SK-N-SH (cell line): ENCODE measurements at regions not wholly inside any gene's neighbourhood (a gene's known extent, or its start where the extent isn't known, plus 50 kb on each side); places are given as distances from the start of the nearest gene placed in this dataset.

ENCODE experiments used
- CTCF ChIA-PET: fragments of 300-600, 350-600 bp; formaldehyde crosslinking; extraction: SDS; loops from one replicate; lab custom pipeline; 2021; lab: Yijun Ruan, JAX
- POLR2A ChIA-PET: fragments of 350-600 bp; sonication (Branson Sonifier 250); formaldehyde crosslinking; extraction: SDS; loops from one replicate; lab custom pipeline; 2020; ENCODE audit warnings: antibody characterized with exemption, inconsistent platforms; lab: Yijun Ruan, JAX
- DNase-seq: peaks from one replicate; pipeline ENCODE4 v3.0.0; 2012
- H2AFZ ChIP-seq: fragments of 200-600 bp; sonication (generic); 2 replicates; pipeline ENCODE4 v1.8.1; 2016; ENCODE audit warnings: antibody characterized with exemption, mild to moderate bottlenecking, low read depth
- H3F3A ChIP-seq: fragments of 200-600 bp; sonication (generic); replicated peaks from 2 replicates; pipeline ENCODE3; 2016; ENCODE audit warnings: antibody characterized with exemption, mild to moderate bottlenecking; ENCODE audit not compliant: insufficient read depth
- H3K27ac ChIP-seq, 2 experiments: fragments of 200-500 bp in 1 of 2; fragments of 200-600 bp in 1 of 2; sonication (Bioruptor generic) in 1 of 2; sonication (generic), shearing (Covaris generic) in 1 of 2; 2 replicates each; pipeline versions ENCODE4 v1.5.1 to v1.6.1; 2014 to 2016; ENCODE audit warnings: low read depth in 2 of 2, inconsistent platforms in 1 of 2, low read length in 1 of 2, mild to moderate bottlenecking in 1 of 2, mixed read lengths in 1 of 2
- H3K27me3 ChIP-seq: fragments of 200-600 bp; sonication (generic), shearing (Covaris generic); 2 replicates; pipeline ENCODE4 v1.6.1; 2016; ENCODE audit warnings: mixed run types; ENCODE audit not compliant: insufficient read depth
- H3K36me3 ChIP-seq, 2 experiments: fragments of 200-500 bp in 1 of 2; fragments of 200-600 bp in 1 of 2; sonication (Bioruptor generic) in 1 of 2; sonication (generic) in 1 of 2; replicated peaks in 1 of 2; 2 replicates each; pipeline versions ENCODE3 to v1.5.1; 2014 to 2016; ENCODE audit warnings: low read length in 1 of 2, mild to moderate bottlenecking in 1 of 2; ENCODE audit not compliant: insufficient read depth in 2 of 2, control insufficient read depth in 1 of 2
- H3K4me1 ChIP-seq, 2 experiments: fragments of 200-500 bp in 1 of 2; fragments of 200-600 bp in 1 of 2; sonication (Bioruptor generic) in 1 of 2; sonication (generic), shearing (Covaris generic) in 1 of 2; 2 replicates each; pipeline versions ENCODE4 v1.5.1 to v1.6.1; 2014 to 2016; ENCODE audit warnings: low read depth in 1 of 2, low read length in 1 of 2, mixed run types in 1 of 2; ENCODE audit not compliant: insufficient read depth in 2 of 2, control insufficient read depth in 1 of 2
- H3K4me2 ChIP-seq: fragments of 200-600 bp; sonication (generic), shearing (Covaris generic); 2 replicates; pipeline ENCODE4 v1.6.1; 2017; ENCODE audit warnings: mixed run types
- H3K4me3 ChIP-seq, 2 experiments: fragments of 200-500 bp in 1 of 2; fragments of 200-600 bp in 1 of 2; sonication (Bioruptor generic) in 1 of 2; sonication (generic), shearing (Covaris generic) in 1 of 2; 2 replicates each; pipeline versions ENCODE4 v1.5.1 to v1.8.1; 2014 to 2016; ENCODE audit warnings: low read depth in 2 of 2, inconsistent platforms in 1 of 2, low read length in 1 of 2, mild to moderate bottlenecking in 1 of 2, mixed read lengths in 1 of 2, moderate library complexity in 1 of 2
- H3K79me2 ChIP-seq: fragments of 200-600 bp; sonication (generic); 2 replicates; pipeline ENCODE4 v1.8.1; 2017; ENCODE audit warnings: mild to moderate bottlenecking; ENCODE audit not compliant: insufficient read depth
- H3K9ac ChIP-seq: fragments of 200-600 bp; sonication (generic); 2 replicates; pipeline ENCODE4 v1.6.1; 2017; ENCODE audit warnings: mixed run types
- H3K9me2 ChIP-seq: fragments of 200-600 bp; sonication (generic); 2 replicates; pipeline ENCODE4 v1.6.1; 2017; ENCODE audit warnings: mixed run types
- H3K9me3 ChIP-seq: fragments of 200-600 bp; sonication (generic); 2 replicates; pipeline ENCODE4 v1.6.1; 2017; ENCODE audit warnings: mixed run types, mild to moderate bottlenecking, moderate library complexity
- H4K20me1 ChIP-seq: fragments of 200-600 bp; sonication (generic); 2 replicates; pipeline ENCODE4 v1.6.1; 2017; ENCODE audit warnings: mild to moderate bottlenecking, mixed run types; ENCODE audit not compliant: insufficient read depth
- CHD2 ChIP-seq: fragments of 150-350 bp; IDR thresholded peaks from 2 replicates; pipeline ENCODE4 v1.6.1; 2018; ENCODE audit warnings: low read length; ENCODE audit not compliant: partially characterized antibody
- EP300 ChIP-seq, 2 experiments: IDR thresholded peaks; 2 replicates each; pipeline versions ENCODE4 v1.4.0 to v1.6.1; 2012; ENCODE audit warnings: borderline replicate concordance in 1 of 2, low read depth in 1 of 2, low read length in 1 of 2
- EZH2phosphoT487 ChIP-seq: fragments of 200-600 bp; sonication (generic); IDR thresholded peaks from 2 replicates; pipeline ENCODE4 v1.6.1; 2017; ENCODE audit warnings: low read depth, mixed run types, mild to moderate bottlenecking, antibody characterized with exemption, moderate library complexity, borderline replicate concordance
- FOXM1 ChIP-seq: IDR thresholded peaks from 2 replicates; pipeline ENCODE4 v1.4.0; 2012; ENCODE audit warnings: low read depth, mild to moderate bottlenecking
- GATA2 ChIP-seq: sonication (generic); formaldehyde crosslinking; IDR thresholded peaks from 2 replicates; pipeline ENCODE4 v1.5.0; 2020; ENCODE audit warnings: mild to moderate bottlenecking, missing genetic modification reagents
- MXI1 ChIP-seq: IDR thresholded peaks from 2 replicates; pipeline ENCODE4 v1.6.1; 2012; ENCODE audit warnings: mild to moderate bottlenecking, low read depth, low read length, improper control_type of control experiment
- NFIC ChIP-seq: IDR thresholded peaks from 2 replicates; pipeline ENCODE4 v1.4.0; 2012; ENCODE audit warnings: borderline replicate concordance
- NRF1 ChIP-seq: IDR thresholded peaks from 2 replicates; pipeline ENCODE4 v1.6.1; 2012; ENCODE audit warnings: low read depth, mild to moderate bottlenecking, low read length
- RFX5 ChIP-seq: IDR thresholded peaks from 2 replicates; pipeline ENCODE4 v1.6.1; 2012; ENCODE audit warnings: mild to moderate bottlenecking, improper control_type of control experiment, low read length
- RXRA ChIP-seq: IDR thresholded peaks from 2 replicates; pipeline ENCODE4 v1.4.0; 2012; ENCODE audit warnings: low read depth, mild to moderate bottlenecking, borderline replicate concordance
- SIN3A ChIP-seq: IDR thresholded peaks from 2 replicates; pipeline ENCODE4 v1.6.1; 2012; ENCODE audit warnings: low read depth, mild to moderate bottlenecking, low read length, moderate library complexity, borderline replicate concordance
- TEAD4 ChIP-seq: IDR thresholded peaks from 2 replicates; pipeline ENCODE4 v1.4.0; 2012; ENCODE audit warnings: mild to moderate bottlenecking, borderline replicate concordance; ENCODE audit not compliant: insufficient read depth
- WGBS: methylation state at CpG from one replicate; pipeline ENCODE4 v1.1.6; 2017; ENCODE audit warnings: low lambda C conversion rate; 5-methylcytosine and 5-hydroxymethylcytosine counted together
- TF ChIP-seq, protein P1 (sequence below): IDR thresholded peaks from 2 replicates; pipeline ENCODE4; 2012
- TF ChIP-seq, protein P2 (sequence below): IDR thresholded peaks from 2 replicates; pipeline ENCODE4 v1.6.1; 2012; ENCODE audit warnings: mild to moderate bottlenecking, low read depth, low read length, moderate library complexity
- TF ChIP-seq, protein P3 (sequence below): fragments of 150-350 bp; IDR thresholded peaks from 2 replicates; pipeline ENCODE4 v1.6.1; 2017; ENCODE audit warnings: antibody characterized with exemption, low read length, low read depth, borderline replicate concordance
- TF ChIP-seq, protein P4 (sequence below): fragments of 200-600 bp; sonication (generic); IDR thresholded peaks from 2 replicates; pipeline ENCODE4 v1.6.1; 2017; ENCODE audit warnings: antibody characterized with exemption, mild to moderate bottlenecking, moderate library complexity
- TF ChIP-seq, protein P5 (sequence below): IDR thresholded peaks from 2 replicates; pipeline ENCODE4 v1.4.0; 2012; ENCODE audit warnings: low read depth, borderline replicate concordance
- TF ChIP-seq, protein P6 (sequence below): fragments of 150-350 bp; IDR thresholded peaks from 2 replicates; pipeline ENCODE4 v1.6.1; 2016; ENCODE audit warnings: mild to moderate bottlenecking, low read depth, low read length

DNA sequence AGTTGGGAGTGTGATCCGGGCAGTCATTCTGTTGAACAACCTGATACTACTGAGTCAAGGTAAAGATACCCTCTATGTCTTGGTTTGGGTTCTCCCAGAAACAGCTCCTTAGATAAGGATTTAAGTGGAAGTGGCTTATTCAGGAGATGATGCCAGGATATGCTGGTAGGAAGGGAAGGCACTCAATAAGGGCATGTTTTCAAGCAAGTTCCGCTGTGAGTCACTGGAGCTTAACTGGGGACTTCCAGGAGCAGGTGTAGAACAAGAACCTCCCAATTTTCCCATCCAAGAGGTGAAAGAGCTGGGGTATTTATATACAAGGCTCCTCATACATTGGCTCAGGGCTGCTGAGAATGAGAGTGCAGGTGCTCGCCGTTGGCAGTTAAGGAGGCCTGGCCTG, 218.6 kb downstream of the AKAP7 start:
- peaks cover 0 to 3% of the 10 kb centered on the region in 2 experiments; a peak in 2 of 4 replicates for H3K4me1 ChIP-seq
- no peak overlapping the region for H3K4me3 ChIP-seq
- H3K79me2 ChIP-seq, result no peaks in the 10 kb centered on the region
- H3F3A ChIP-seq, result no peaks in the 10 kb centered on the region
- no peaks in the 10 kb centered on the region for H3K9me3 ChIP-seq
- no peak overlapping the region for H3K9ac ChIP-seq
- H3K4me2 ChIP-seq, result no peak overlapping the region
- H3K27me3 ChIP-seq, result no peaks in the 10 kb centered on the region; the same call in 1 of the 2 replicates
- H3K27ac ChIP-seq, result no peak overlapping the region
- H3K36me3 ChIP-seq, result no peaks in the 10 kb centered on the region
- 49% methylated on average over 4 of the region's 4 CpGs for WGBS
- ChIA-PET CTCF (no interaction called here), POLR2A (interaction anchor here (0.5 kb wide), 1 partner anchor 93 kb away, joined by 3 read pairs; no protein-coding TSS in a partner anchor)
- no peaks in the 10 kb centered on the region for H4K20me1 ChIP-seq
- no peak for DNase-seq
- H2AFZ ChIP-seq, result no peak overlapping the region
- TF ChIP-seq SIN3A, result no peak
- TF ChIP-seq, protein P1, sequence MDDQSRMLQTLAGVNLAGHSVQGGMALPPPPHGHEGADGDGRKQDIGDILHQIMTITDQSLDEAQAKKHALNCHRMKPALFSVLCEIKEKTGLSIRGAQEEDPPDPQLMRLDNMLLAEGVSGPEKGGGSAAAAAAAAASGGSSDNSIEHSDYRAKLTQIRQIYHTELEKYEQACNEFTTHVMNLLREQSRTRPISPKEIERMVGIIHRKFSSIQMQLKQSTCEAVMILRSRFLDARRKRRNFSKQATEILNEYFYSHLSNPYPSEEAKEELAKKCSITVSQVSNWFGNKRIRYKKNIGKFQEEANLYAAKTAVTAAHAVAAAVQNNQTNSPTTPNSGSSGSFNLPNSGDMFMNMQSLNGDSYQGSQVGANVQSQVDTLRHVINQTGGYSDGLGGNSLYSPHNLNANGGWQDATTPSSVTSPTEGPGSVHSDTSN, result no peak
- TF ChIP-seq, protein P2, sequence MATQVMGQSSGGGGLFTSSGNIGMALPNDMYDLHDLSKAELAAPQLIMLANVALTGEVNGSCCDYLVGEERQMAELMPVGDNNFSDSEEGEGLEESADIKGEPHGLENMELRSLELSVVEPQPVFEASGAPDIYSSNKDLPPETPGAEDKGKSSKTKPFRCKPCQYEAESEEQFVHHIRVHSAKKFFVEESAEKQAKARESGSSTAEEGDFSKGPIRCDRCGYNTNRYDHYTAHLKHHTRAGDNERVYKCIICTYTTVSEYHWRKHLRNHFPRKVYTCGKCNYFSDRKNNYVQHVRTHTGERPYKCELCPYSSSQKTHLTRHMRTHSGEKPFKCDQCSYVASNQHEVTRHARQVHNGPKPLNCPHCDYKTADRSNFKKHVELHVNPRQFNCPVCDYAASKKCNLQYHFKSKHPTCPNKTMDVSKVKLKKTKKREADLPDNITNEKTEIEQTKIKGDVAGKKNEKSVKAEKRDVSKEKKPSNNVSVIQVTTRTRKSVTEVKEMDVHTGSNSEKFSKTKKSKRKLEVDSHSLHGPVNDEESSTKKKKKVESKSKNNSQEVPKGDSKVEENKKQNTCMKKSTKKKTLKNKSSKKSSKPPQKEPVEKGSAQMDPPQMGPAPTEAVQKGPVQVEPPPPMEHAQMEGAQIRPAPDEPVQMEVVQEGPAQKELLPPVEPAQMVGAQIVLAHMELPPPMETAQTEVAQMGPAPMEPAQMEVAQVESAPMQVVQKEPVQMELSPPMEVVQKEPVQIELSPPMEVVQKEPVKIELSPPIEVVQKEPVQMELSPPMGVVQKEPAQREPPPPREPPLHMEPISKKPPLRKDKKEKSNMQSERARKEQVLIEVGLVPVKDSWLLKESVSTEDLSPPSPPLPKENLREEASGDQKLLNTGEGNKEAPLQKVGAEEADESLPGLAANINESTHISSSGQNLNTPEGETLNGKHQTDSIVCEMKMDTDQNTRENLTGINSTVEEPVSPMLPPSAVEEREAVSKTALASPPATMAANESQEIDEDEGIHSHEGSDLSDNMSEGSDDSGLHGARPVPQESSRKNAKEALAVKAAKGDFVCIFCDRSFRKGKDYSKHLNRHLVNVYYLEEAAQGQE, result no peak
- no peak for TF ChIP-seq NFIC
- TF ChIP-seq NRF1, result no peak
- TF ChIP-seq, protein P3, sequence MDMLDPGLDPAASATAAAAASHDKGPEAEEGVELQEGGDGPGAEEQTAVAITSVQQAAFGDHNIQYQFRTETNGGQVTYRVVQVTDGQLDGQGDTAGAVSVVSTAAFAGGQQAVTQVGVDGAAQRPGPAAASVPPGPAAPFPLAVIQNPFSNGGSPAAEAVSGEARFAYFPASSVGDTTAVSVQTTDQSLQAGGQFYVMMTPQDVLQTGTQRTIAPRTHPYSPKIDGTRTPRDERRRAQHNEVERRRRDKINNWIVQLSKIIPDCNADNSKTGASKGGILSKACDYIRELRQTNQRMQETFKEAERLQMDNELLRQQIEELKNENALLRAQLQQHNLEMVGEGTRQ, result no peak
- TF ChIP-seq TEAD4, result no peak
- no peak for TF ChIP-seq EP300 (IDR thresholded peaks at IDR 0.05; ENCODE audit: borderline replicate concordance in 1 of 2, low read depth in 1 of 2, low read length in 1 of 2)
- TF ChIP-seq FOXM1, result no peak
- TF ChIP-seq, protein P4, sequence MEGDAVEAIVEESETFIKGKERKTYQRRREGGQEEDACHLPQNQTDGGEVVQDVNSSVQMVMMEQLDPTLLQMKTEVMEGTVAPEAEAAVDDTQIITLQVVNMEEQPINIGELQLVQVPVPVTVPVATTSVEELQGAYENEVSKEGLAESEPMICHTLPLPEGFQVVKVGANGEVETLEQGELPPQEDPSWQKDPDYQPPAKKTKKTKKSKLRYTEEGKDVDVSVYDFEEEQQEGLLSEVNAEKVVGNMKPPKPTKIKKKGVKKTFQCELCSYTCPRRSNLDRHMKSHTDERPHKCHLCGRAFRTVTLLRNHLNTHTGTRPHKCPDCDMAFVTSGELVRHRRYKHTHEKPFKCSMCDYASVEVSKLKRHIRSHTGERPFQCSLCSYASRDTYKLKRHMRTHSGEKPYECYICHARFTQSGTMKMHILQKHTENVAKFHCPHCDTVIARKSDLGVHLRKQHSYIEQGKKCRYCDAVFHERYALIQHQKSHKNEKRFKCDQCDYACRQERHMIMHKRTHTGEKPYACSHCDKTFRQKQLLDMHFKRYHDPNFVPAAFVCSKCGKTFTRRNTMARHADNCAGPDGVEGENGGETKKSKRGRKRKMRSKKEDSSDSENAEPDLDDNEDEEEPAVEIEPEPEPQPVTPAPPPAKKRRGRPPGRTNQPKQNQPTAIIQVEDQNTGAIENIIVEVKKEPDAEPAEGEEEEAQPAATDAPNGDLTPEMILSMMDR, result no peak
- TF ChIP-seq MXI1, result no peak
- no peak for TF ChIP-seq CHD2
- TF ChIP-seq EZH2phosphoT487, result no peak
- TF ChIP-seq, protein P5, sequence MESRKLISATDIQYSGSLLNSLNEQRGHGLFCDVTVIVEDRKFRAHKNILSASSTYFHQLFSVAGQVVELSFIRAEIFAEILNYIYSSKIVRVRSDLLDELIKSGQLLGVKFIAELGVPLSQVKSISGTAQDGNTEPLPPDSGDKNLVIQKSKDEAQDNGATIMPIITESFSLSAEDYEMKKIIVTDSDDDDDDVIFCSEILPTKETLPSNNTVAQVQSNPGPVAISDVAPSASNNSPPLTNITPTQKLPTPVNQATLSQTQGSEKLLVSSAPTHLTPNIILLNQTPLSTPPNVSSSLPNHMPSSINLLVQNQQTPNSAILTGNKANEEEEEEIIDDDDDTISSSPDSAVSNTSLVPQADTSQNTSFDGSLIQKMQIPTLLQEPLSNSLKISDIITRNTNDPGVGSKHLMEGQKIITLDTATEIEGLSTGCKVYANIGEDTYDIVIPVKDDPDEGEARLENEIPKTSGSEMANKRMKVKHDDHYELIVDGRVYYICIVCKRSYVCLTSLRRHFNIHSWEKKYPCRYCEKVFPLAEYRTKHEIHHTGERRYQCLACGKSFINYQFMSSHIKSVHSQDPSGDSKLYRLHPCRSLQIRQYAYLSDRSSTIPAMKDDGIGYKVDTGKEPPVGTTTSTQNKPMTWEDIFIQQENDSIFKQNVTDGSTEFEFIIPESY, result no peak
- no peak for TF ChIP-seq RFX5
- TF ChIP-seq, protein P6, sequence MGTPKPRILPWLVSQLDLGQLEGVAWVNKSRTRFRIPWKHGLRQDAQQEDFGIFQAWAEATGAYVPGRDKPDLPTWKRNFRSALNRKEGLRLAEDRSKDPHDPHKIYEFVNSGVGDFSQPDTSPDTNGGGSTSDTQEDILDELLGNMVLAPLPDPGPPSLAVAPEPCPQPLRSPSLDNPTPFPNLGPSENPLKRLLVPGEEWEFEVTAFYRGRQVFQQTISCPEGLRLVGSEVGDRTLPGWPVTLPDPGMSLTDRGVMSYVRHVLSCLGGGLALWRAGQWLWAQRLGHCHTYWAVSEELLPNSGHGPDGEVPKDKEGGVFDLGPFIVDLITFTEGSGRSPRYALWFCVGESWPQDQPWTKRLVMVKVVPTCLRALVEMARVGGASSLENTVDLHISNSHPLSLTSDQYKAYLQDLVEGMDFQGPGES, result no peak
- TF ChIP-seq RXRA, result no peak
- TF ChIP-seq GATA2 (CRISPR knock-in tag), result no peak
- H3K9me2 ChIP-seq, result no peaks in the 10 kb centered on the region
